Activated CD4-positive, alpha-beta T cell treated with anti-CD3 and anti-CD28 coated beads for 36 hours (primary cell): ENCODE measurements at regions not wholly inside any gene's neighbourhood (a gene's known extent, or its start where the extent isn't known, plus 50 kb on each side); places are given as distances from the start of the nearest gene placed in this dataset.

Experiments used
- ATAC-seq: fragments of 200-7000 bp; cut with Tn5 transposase; one replicate; pipeline ENCODE4 v1.10.0; 2021; ENCODE audit warnings: mild to moderate bottlenecking, moderate library complexity
- CTCF ChIA-PET: fragments of 350-600 bp; sonication (Branson Sonifier 250); formaldehyde crosslinking; loops from one replicate; lab custom pipeline; 2021; ENCODE audit warnings: antibody characterized with exemption; lab: Charles Lee
- POLR2A ChIA-PET: fragments of 350-600 bp; sonication (Branson Sonifier 250); formaldehyde crosslinking; loops from one replicate; lab custom pipeline; 2021; ENCODE audit warnings: antibody characterized with exemption, inconsistent platforms; lab: Charles Lee
- DNase-seq: peaks from one replicate; pipeline ENCODE4 v3.0.0-alpha.2; 2020
- H3K27ac Mint-ChIP-seq: one replicate; pipeline ENCODE4 v1.8.0; 2021; ENCODE audit warnings: mixed read lengths
- H3K27me3 Mint-ChIP-seq: one replicate; pipeline ENCODE4 v1.8.0; 2021; ENCODE audit warnings: mixed read lengths
- H3K36me3 Mint-ChIP-seq: one replicate; pipeline ENCODE4 v1.8.0; 2021; ENCODE audit warnings: low read depth, mixed read lengths
- H3K4me1 Mint-ChIP-seq: one replicate; pipeline ENCODE4 v1.8.0; 2021; ENCODE audit warnings: mixed read lengths
- H3K4me3 Mint-ChIP-seq: one replicate; pipeline ENCODE4 v1.8.0; 2021; ENCODE audit warnings: mild to moderate bottlenecking, moderate library complexity, mixed read lengths
- H3K9me3 Mint-ChIP-seq: one replicate; pipeline ENCODE4 v1.8.0; 2021; ENCODE audit warnings: low read depth, mixed read lengths
- intact Hi-C, 2 experiments: fragments of 100-400 bp; cut with DNase I in 1 of 2; cut with micrococcal nuclease in 1 of 2; formaldehyde crosslinking; loops; one replicate each; pipeline versions ENCODE4 v1.14.2 to v1.15.1; 2022 to 2024; cut with DNase I, micrococcal nuclease

DNA sequence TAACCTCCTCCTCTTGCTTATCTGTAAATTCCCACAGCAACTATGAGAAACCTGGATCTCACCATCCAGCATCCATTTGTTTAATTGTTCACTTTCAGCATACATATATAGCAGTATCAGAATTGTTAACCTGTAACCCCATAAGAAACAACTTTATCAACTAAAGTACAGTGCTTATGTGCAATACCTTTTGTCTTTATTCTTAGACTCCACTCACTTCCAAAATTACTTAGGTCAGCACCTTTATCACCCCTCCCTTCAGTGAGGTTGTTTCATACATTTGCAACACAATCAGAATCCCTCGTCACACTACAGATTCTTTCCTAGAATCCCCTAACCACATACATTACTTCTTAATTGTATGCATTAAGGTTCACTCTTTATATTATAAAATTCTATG lies 225.9 kb upstream of the NCKAP5 start:
- Mint-ChIP-seq H3K27me3 (peaks cover 16% of the 10 kb centered on the region), H3K4me1 (no peaks in the 10 kb centered on the region), H3K4me3 (no peak overlapping the region), H3K36me3 (no peaks in the 10 kb centered on the region), H3K9me3 (peaks cover 15% of the 10 kb centered on the region), H3K27ac (no peak overlapping the region)
- POLR2A ChIA-PET, result no interaction called here
- no peak for DNase-seq
- ATAC-seq, result no peak
- intact Hi-C loops, result no loop called here
- CTCF ChIA-PET, result no interaction called here

DNA sequence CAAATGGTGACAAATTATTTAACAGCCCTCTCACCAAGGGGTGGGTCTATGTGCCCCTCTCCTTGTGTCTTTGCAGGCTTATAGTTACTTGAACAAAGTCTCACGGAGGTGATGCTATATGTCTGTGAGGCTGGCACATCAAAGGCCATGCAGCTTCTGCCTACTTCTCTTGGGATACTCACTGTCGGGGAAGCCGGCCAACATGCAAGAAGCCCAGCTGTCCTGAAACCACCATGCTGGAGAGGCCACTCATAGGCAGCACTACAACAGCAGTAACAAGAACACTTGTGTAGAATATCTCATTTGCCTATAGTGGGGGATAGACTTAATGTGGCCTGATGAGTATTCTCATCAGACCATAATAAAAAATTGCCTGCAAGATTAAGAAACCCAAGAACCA lies 233.7 kb upstream of the NCKAP5 start:
- H3K27me3 Mint-ChIP-seq, result peaks cover 22% of the 10 kb centered on the region
- ATAC-seq (no peak), DNase-seq (no peak)
- H3K4me1 Mint-ChIP-seq, result no peaks in the 10 kb centered on the region
- peaks cover 5% of the 10 kb centered on the region for H3K9me3 Mint-ChIP-seq
- CTCF ChIA-PET, result no interaction called here
- POLR2A ChIA-PET, result no interaction called here
- no peak overlapping the region for H3K27ac Mint-ChIP-seq
- intact Hi-C loops, result no loop called here
- no peak overlapping the region for H3K4me3 Mint-ChIP-seq
- no peaks in the 10 kb centered on the region for H3K36me3 Mint-ChIP-seq

DNA sequence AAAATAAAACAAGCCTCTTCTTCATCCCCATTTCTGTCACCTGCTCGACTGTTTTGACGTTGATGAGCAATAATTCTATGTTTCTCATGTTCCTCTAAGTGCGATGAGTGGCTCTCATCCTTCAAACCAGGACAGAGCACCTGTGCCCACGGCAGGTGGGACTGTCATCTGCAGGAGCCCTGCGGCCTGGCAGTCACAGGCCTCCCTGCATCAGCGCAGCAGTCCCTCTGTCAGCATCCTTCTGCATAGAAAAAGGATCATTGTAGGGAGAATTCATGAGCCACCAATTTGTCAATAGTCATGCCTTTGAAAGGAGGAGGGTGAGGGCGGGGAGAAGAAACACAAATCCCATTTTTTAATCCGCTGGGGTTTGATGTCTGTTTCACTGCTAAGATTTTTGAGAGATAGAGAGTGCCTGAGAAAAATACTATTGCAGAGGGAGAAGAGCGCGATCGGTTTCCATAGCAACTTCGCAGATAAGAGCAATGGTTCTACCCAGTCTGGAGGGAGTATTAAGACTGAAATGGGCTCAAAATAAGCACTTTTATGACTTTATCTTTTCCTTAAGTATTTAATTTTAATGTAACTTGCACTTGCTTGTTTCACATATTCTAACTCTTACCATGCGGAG lies 234.3 kb upstream of the NCKAP5 start:
- Mint-ChIP-seq H3K36me3 (no peaks in the 10 kb centered on the region), H3K9me3 (peaks cover 2% of the 10 kb centered on the region), H3K27me3 (peaks cover 24% of the 10 kb centered on the region), H3K4me1 (no peaks in the 10 kb centered on the region), H3K4me3 (no peak overlapping the region), H3K27ac (no peak overlapping the region)
- CTCF ChIA-PET, result no interaction called here
- ATAC-seq, result no peak
- POLR2A ChIA-PET, result no interaction called here
- no peak for DNase-seq
- intact Hi-C loops, result no loop called here

DNA sequence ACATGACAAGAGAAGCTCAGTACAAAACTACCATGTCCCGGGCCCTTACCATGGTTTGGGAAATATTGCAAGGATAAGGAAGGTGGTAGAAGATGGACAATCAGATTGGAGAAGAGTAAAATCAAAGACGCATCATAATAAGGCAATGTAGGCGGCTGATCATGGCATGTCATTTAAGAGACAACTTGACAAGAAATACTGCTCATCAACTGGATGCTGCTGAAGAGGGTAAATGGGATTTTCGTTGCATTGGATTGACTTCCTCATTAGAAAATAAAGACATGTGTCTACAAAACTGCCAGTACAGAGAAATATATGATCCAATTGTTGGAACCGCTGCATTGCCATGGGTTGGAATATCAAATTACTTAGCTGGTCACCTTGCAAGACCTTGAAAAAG lies 238.3 kb upstream of the NCKAP5 start:
- no peak overlapping the region for H3K27ac Mint-ChIP-seq
- no peak overlapping the region for H3K4me3 Mint-ChIP-seq
- CTCF ChIA-PET, result no interaction called here
- H3K4me1 Mint-ChIP-seq, result no peaks in the 10 kb centered on the region
- POLR2A ChIA-PET, result no interaction called here
- no peak for DNase-seq
- intact Hi-C loops, result no loop called here
- H3K27me3 Mint-ChIP-seq, result peaks cover 21% of the 10 kb centered on the region
- H3K9me3 Mint-ChIP-seq, result peaks cover 19% of the 10 kb centered on the region
- ATAC-seq, result no peak
- no peaks in the 10 kb centered on the region for H3K36me3 Mint-ChIP-seq

DNA sequence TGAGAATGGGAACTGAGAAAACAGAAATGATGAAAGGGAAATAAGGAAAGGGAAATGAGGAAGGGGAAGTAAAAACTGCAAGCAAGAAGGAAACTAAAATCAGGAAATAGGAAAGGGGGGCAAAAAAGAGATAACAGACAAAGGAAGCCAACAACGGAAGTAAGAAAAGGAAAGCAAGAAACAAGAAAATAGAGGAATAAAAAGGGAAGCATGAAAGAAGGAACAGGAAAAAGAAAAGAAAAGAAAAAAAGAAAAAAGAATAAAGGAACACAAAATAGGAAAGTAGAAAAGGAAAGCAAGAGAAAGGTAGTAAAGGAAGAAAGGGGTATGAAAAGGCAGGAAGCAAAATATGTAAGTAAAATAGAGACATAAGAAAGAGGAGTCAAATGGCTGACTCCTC lies 241.2 kb upstream of the NCKAP5 start:
- no peak overlapping the region for H3K27ac Mint-ChIP-seq
- POLR2A ChIA-PET, result no interaction called here
- intact Hi-C loops, result no loop called here
- peaks cover 19% of the 10 kb centered on the region for H3K9me3 Mint-ChIP-seq
- H3K4me1 Mint-ChIP-seq, result no peaks in the 10 kb centered on the region
- H3K36me3 Mint-ChIP-seq, result no peaks in the 10 kb centered on the region
- CTCF ChIA-PET, result no interaction called here
- no peak overlapping the region for H3K4me3 Mint-ChIP-seq
- peaks cover 21% of the 10 kb centered on the region for H3K27me3 Mint-ChIP-seq
- ATAC-seq (no peak), DNase-seq (no peak)

DNA sequence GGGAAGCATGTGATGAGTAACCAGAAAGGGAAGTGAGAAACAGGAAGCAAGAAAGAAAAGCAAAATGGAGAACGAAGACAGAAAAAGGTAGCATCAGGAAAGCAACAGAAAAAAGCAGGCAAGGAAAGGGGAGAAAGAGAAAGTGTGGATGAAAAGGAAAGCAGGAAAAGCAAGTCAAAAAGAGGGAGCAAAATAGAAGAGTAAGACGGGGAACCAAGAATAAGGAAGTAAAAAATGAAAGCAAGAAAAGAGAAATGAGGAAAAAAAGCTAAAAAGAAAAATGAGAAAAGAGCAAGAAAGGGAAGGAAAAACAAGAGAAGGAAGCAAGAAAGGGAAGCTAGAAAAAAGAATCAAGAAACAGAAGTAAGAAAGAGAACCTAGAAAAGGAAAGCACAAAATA lies 242.3 kb upstream of the NCKAP5 start:
- Mint-ChIP-seq H3K27ac (no peak overlapping the region), H3K4me1 (no peaks in the 10 kb centered on the region), H3K36me3 (no peaks in the 10 kb centered on the region), H3K27me3 (peaks cover 16% of the 10 kb centered on the region), H3K9me3 (peaks cover 19% of the 10 kb centered on the region), H3K4me3 (no peak overlapping the region)
- POLR2A ChIA-PET, result no interaction called here
- no peak for ATAC-seq
- DNase-seq, result no peak
- intact Hi-C loops, result no loop called here
- CTCF ChIA-PET, result no interaction called here

DNA sequence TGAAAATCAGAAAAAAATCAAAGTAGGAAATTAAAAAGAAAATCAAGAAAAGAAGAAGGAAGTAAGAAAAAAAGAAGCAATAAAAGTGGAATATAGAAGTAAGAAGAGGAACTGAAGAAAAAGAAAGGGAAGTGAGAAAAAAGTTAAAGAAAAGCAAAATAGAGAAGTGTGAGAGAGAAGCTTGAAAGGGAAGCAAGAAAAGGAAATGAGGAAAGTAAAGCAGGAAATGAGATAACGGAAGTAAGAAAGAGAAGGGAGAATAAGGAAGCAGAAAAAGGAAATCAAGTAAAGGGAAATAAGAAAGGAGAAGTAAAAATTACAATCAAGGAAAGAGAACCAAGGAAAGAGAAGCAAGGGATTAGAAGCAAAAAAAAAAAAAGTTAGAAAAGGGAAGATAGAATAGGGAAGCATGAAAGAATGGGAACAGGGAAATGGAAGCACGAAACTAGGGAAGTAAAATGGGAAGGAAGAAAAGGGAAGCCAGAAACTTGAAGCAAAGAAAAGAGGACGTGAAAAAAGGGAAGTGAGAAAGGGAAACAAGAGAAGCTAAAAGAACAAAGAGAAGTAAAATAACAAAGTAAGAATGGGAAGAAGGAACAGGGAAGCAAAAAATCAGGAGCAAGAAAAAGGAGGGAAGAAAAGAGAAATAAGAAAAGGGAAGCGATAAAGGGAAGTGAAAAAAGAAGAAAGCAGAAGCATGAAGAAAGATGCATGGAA lies 243.3 kb upstream of the NCKAP5 start:
- POLR2A ChIA-PET, result no interaction called here
- H3K4me3 Mint-ChIP-seq, result no peak overlapping the region
- H3K9me3 Mint-ChIP-seq, result peaks cover 19% of the 10 kb centered on the region
- intact Hi-C loops, result no loop called here
- H3K4me1 Mint-ChIP-seq, result no peaks in the 10 kb centered on the region
- H3K27me3 Mint-ChIP-seq, result peaks cover 14% of the 10 kb centered on the region
- H3K27ac Mint-ChIP-seq, result no peak overlapping the region
- DNase-seq, result no peak
- ATAC-seq, result no peak
- H3K36me3 Mint-ChIP-seq, result no peaks in the 10 kb centered on the region
- CTCF ChIA-PET, result no interaction called here

DNA sequence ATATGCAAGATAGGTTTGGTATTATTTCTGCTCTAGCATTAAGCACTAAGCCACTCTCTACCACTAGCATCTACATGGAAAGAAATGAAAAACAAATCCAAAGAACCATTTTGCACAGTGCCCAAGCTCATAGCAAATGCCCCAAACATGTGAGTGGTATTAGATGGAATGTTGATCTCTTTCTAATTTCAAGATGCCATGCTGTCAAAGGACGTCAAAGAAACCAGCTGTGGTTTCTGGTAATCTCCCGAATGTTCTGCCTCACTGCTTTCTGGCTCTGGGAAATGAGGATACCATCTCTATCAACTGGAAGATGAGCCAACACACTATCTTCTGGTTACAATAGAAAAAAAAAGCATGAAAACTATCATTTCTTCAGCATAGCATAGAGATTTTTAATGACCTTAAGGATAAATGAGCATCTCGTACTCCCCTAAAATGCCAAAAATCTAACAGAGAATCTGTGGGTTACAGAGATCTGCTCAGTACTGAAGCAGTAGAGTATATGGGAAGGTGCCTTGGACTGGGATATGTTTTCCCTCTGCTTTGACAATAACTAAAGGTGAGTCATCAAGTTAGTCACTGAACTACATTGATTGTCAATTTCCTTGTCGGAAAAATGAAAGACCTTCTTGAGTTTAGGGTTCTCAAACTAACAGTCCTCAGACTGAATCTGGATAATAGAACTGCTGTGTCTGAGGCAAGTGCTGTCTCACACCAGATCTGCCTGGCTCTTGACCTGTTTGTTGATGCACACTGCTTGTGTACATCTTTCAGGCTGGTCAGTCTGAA lies 244.8 kb upstream of the NCKAP5 start:
- Mint-ChIP-seq H3K27me3 (peaks cover 11% of the 10 kb centered on the region), H3K4me1 (no peaks in the 10 kb centered on the region), H3K36me3 (no peaks in the 10 kb centered on the region), H3K27ac (no peak overlapping the region), H3K4me3 (no peak overlapping the region), H3K9me3 (peaks cover 19% of the 10 kb centered on the region)
- POLR2A ChIA-PET, result no interaction called here
- DNase-seq (no peak), ATAC-seq (no peak)
- CTCF ChIA-PET, result no interaction called here
- intact Hi-C loops, result no loop called here

DNA sequence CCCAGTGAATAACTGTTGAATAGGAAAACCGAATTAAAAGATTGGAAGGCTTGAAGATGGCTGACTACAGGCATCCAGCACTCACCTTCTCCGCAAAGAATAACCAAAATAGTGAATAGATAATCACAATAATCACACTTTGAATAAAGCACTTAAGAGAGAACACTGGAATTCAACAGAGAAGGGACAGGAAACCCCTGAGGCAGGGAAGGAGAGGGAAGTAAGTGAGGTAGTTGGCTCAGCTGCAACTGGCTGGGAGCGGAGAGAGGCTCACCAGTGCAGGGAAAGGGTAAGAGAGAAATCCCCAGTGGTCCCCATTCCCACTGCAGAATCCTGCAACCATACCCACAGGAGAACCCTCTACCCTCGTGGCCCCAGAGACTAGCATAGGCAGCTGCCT lies 246.6 kb upstream of the NCKAP5 start:
- Mint-ChIP-seq H3K9me3 (peaks cover 12% of the 10 kb centered on the region), H3K27ac (no peak overlapping the region), H3K4me1 (no peaks in the 10 kb centered on the region), H3K36me3 (no peaks in the 10 kb centered on the region), H3K27me3 (peaks cover 6% of the 10 kb centered on the region), H3K4me3 (no peak overlapping the region)
- no peak for DNase-seq
- ChIA-PET CTCF (no interaction called here), POLR2A (no interaction called here)
- ATAC-seq, result no peak
- intact Hi-C loops, result no loop called here

DNA sequence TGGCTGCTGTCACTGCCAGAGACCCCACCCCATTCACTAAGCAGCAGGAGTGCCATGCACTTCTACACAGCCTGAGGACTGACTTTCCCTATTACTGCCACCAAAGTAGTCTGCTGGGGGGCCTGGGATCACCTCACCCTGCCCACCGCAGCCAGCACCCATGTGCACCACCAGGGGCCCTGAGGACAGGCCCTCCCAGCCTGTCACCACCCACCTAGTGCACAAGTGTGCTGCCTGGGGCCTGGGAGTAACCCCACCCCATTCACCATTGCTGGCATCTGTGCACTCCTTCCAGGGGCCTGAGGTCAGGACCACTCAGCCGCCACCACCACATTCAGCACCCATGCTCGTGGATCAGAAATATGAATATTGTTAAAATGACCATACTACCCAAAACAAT lies 247.8 kb upstream of the NCKAP5 start:
- ChIA-PET POLR2A (no interaction called here), CTCF (no interaction called here)
- ATAC-seq (no peak), DNase-seq (no peak)
- peaks cover 4% of the 10 kb centered on the region for H3K9me3 Mint-ChIP-seq
- no peak overlapping the region for H3K27ac Mint-ChIP-seq
- H3K27me3 Mint-ChIP-seq, result peaks cover 4% of the 10 kb centered on the region
- no peaks in the 10 kb centered on the region for H3K36me3 Mint-ChIP-seq
- H3K4me3 Mint-ChIP-seq, result no peak overlapping the region
- no peaks in the 10 kb centered on the region for H3K4me1 Mint-ChIP-seq
- intact Hi-C loops, result no loop called here

DNA sequence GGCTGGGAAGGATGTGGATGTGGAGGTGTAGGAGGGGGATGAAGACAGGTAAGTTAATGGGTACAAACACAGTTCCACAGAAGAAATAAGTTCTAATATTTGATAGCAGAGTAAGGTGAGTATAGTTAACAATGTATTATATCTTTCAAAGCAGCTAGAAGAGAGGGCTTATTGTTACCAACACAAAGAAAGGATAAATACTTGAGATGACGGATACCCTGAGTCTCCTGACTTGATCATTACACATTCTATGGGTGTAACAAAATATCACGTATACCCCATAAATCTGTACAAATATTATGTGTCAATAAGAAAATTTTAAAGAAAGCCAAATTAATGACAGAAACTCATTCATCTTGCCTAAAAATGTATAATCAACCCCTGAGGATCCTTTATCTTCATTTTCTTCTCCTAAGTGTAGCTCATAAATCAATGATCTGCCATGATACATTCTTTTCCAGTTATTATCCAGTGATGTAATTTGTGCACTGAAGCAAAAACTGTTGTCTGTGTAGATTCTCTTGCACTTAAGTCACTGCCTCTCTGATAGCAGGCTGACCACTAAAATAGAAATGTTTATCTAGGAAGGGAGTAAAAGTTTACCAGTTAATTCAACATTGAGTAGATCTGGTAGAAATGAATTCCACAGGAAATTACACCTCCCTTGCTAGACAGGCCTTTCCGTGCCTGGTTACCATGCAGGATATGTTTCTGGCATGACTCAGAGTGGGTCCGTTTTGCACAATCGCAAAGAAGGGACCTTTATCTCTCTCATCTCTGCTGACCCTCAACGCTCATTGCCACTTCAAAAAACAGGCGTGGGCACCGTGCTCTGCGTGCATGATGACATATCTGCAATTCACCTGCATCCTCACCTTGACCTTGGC lies 249.7 kb upstream of the NCKAP5 start:
- H3K27me3 Mint-ChIP-seq, result peaks cover 4% of the 10 kb centered on the region
- DNase-seq, result no peak
- no peak overlapping the region for H3K4me3 Mint-ChIP-seq
- H3K27ac Mint-ChIP-seq, result no peak overlapping the region
- H3K36me3 Mint-ChIP-seq, result no peaks in the 10 kb centered on the region
- H3K4me1 Mint-ChIP-seq, result no peaks in the 10 kb centered on the region
- CTCF ChIA-PET, result no interaction called here
- no peaks in the 10 kb centered on the region for H3K9me3 Mint-ChIP-seq
- ATAC-seq, result no peak
- intact Hi-C loops, result no loop called here
- POLR2A ChIA-PET, result no interaction called here
